Neural cell (in vitro differentiated cells): ENCODE measurements at regions not wholly inside any gene's neighbourhood (a gene's known extent, or its start where the extent isn't known, plus 50 kb on each side); places are given as distances from the start of the nearest gene placed in this dataset.

ENCODE experiments used
- H2AFZ ChIP-seq: fragments of 200-600, 300-800 bp; sonication (generic), shearing (Covaris generic); 2 replicates; pipeline ENCODE4 v1.6.0; 2014; ENCODE audit warnings: low read depth, mild to moderate bottlenecking, antibody characterized with exemption, low read length, moderate library complexity
- H3F3A ChIP-seq: fragments of 200-600 bp; shearing (Covaris generic); 2 replicates; pipeline ENCODE4 v1.6.1; 2016; ENCODE audit warnings: mild to moderate bottlenecking, moderate library complexity, mixed read lengths, antibody characterized with exemption, low read length; ENCODE audit not compliant: insufficient read depth, poor library complexity, severe bottlenecking
- H3K27ac ChIP-seq: fragments of 200-600, 300-800 bp; sonication (generic), shearing (Covaris generic); 2 replicates; pipeline ENCODE4 v1.5.1; 2014; ENCODE audit warnings: mild to moderate bottlenecking, low read length, moderate library complexity
- H3K27me3 ChIP-seq: fragments of 300-800, 200-600 bp; sonication (generic), shearing (Covaris generic); 2 replicates; pipeline ENCODE4 v1.6.0; 2014; ENCODE audit warnings: mild to moderate bottlenecking, low read depth, low read length, moderate library complexity; ENCODE audit not compliant: insufficient read depth
- H3K36me3 ChIP-seq: fragments of 300-800, 200-600 bp; sonication (generic), shearing (Covaris generic); 2 replicates; pipeline ENCODE4 v1.5.1; 2014; ENCODE audit warnings: mild to moderate bottlenecking, antibody characterized with exemption, low read length, moderate library complexity; ENCODE audit not compliant: insufficient read depth
- H3K4me2 ChIP-seq: fragments of 300-800, 200-600 bp; sonication (generic), shearing (Covaris generic); 2 replicates; pipeline ENCODE4 v1.6.0; 2014; ENCODE audit warnings: mild to moderate bottlenecking, low read length
- H3K4me3 ChIP-seq: fragments of 300-800, 200-600 bp; sonication (generic), shearing (Covaris generic); 2 replicates; pipeline ENCODE4 v1.5.1; 2014; ENCODE audit warnings: mild to moderate bottlenecking, low read length, moderate library complexity
- H3K79me2 ChIP-seq: fragments of 200-600 bp; shearing (Covaris generic); replicated peaks from 2 replicates; pipeline ENCODE4 v1.6.0; 2014; ENCODE audit warnings: mild to moderate bottlenecking, low read length, moderate library complexity; ENCODE audit not compliant: insufficient read depth
- H3K9ac ChIP-seq: fragments of 300-800, 200-600 bp; sonication (generic), shearing (Covaris generic); 2 replicates; pipeline ENCODE4 v1.6.1; 2016; ENCODE audit warnings: mild to moderate bottlenecking, low read length, mixed read lengths
- H3K9me2 ChIP-seq: fragments of 200-600 bp; shearing (Covaris generic); 2 replicates; pipeline ENCODE4 v1.6.1; 2016; ENCODE audit warnings: mild to moderate bottlenecking, low read length, mixed read lengths; ENCODE audit not compliant: insufficient read depth
- H3K9me3 ChIP-seq: fragments of 200-600, 300-800 bp; sonication (generic), shearing (Covaris generic); 2 replicates; pipeline ENCODE4 v1.6.1; 2016; ENCODE audit warnings: mild to moderate bottlenecking, mixed run types, low read length, moderate library complexity, mixed read lengths
- H4K20me1 ChIP-seq: fragments of 200-600 bp; shearing (Covaris generic); 2 replicates; pipeline ENCODE4 v1.6.1; 2016; ENCODE audit warnings: mild to moderate bottlenecking, mixed run types; ENCODE audit not compliant: insufficient read depth
- CTCF ChIP-seq: fragments of 450-650 bp; IDR thresholded peaks from 2 replicates; pipeline ENCODE4 v1.5.1; 2014; ENCODE audit warnings: antibody characterized with exemption, mild to moderate bottlenecking, moderate library complexity; ENCODE audit not compliant: poor library complexity, severe bottlenecking
- EP300 ChIP-seq: fragments of 450-650 bp; conservative IDR thresholded peaks from 2 replicates; pipeline ENCODE4 v1.6.1; 2014; ENCODE audit warnings: antibody characterized with exemption, mild to moderate bottlenecking, moderate library complexity; ENCODE audit not compliant: poor library complexity, severe bottlenecking
- EZH2 ChIP-seq: fragments of 200-600, 300-800 bp; shearing (Covaris generic), sonication (generic); IDR thresholded peaks from 2 replicates; pipeline ENCODE4 v1.6.1; 2014; ENCODE audit warnings: antibody characterized with exemption, low read length, borderline replicate concordance, mild to moderate bottlenecking; ENCODE audit not compliant: insufficient read depth, poor library complexity, severe bottlenecking
- MXI1 ChIP-seq: fragments of 450-650 bp; conservative IDR thresholded peaks from 2 replicates; pipeline ENCODE4 v1.6.1; 2014; ENCODE audit warnings: antibody characterized with exemption, mild to moderate bottlenecking; ENCODE audit not compliant: poor library complexity, severe bottlenecking
- POLR2AphosphoS5 ChIP-seq: IDR thresholded peaks from 2 replicates; pipeline ENCODE4 v1.6.1; 2012
- RAD21 ChIP-seq: fragments of 450-650 bp; conservative IDR thresholded peaks from 2 replicates; pipeline ENCODE4 v1.6.1; 2014; ENCODE audit warnings: antibody characterized with exemption, mild to moderate bottlenecking, moderate library complexity
- REST ChIP-seq: IDR thresholded peaks from 2 replicates; pipeline ENCODE4 v1.6.1; 2012; ENCODE audit warnings: borderline replicate concordance
- SMC3 ChIP-seq: fragments of 450-650 bp; conservative IDR thresholded peaks from 2 replicates; pipeline ENCODE4 v1.6.1; 2014; ENCODE audit warnings: antibody characterized with exemption, mild to moderate bottlenecking, moderate library complexity; ENCODE audit not compliant: poor library complexity
- TAF1 ChIP-seq: IDR thresholded peaks from 2 replicates; pipeline ENCODE4 v1.6.1; 2012; ENCODE audit warnings: low read depth

- H2AFZ ChIP-seq = no peak overlapping the region
- no peak overlapping the region for H3K4me2 ChIP-seq
- H3K4me3 ChIP-seq = no peak overlapping the region
- no peaks in the 10 kb centered on the region for H3K27me3 ChIP-seq
- no peak for TF ChIP-seq TAF1
- TF ChIP-seq POLR2AphosphoS5 = no peak
- TF ChIP-seq REST = no peak
- TF ChIP-seq RAD21 = no peak
- no peak for TF ChIP-seq EP300
- no peak for TF ChIP-seq MXI1
- no peak for TF ChIP-seq EZH2
- TF ChIP-seq CTCF = no peak
- TF ChIP-seq SMC3 = no peak
- H4K20me1 ChIP-seq = no peaks in the 10 kb centered on the region
- no peak overlapping the region for H3K9ac ChIP-seq
- H3F3A ChIP-seq = no peaks in the 10 kb centered on the region
- no peaks in the 10 kb centered on the region for H3K9me2 ChIP-seq
- no peaks in the 10 kb centered on the region for H3K36me3 ChIP-seq
- H3K9me3 ChIP-seq = no peaks in the 10 kb centered on the region
- no peaks in the 10 kb centered on the region for H3K79me2 ChIP-seq
- no peak overlapping the region for H3K27ac ChIP-seq
Measured at GRCh38 chr10:3527869-3528268, 257.1 kb downstream of the KLF6 start.

GRCh38 chr10:3526727-3527501 is 258.1 kb downstream of the KLF6 start:
- no peak overlapping the region for H3K9ac ChIP-seq
- no peak overlapping the region for H3K27ac ChIP-seq
- TF ChIP-seq EZH2 = no peak
- TF ChIP-seq SMC3 = no peak
- TF ChIP-seq POLR2AphosphoS5 = no peak
- TF ChIP-seq RAD21 = no peak
- no peak for TF ChIP-seq MXI1
- TF ChIP-seq CTCF = no peak
- TF ChIP-seq REST = no peak
- no peak for TF ChIP-seq EP300
- TF ChIP-seq TAF1 = no peak

More at GRCh38 chr10:3526727-3527501, 258.1 kb downstream of the KLF6 start:
- H4K20me1 ChIP-seq = no peaks in the 10 kb centered on the region
- H3K79me2 ChIP-seq = no peaks in the 10 kb centered on the region
- no peaks in the 10 kb centered on the region for H3K9me3 ChIP-seq
- no peaks in the 10 kb centered on the region for H3K9me2 ChIP-seq
- H2AFZ ChIP-seq = no peak overlapping the region
- H3K27me3 ChIP-seq = no peaks in the 10 kb centered on the region
- H3K4me2 ChIP-seq = no peak overlapping the region
- no peak overlapping the region for H3K4me3 ChIP-seq
- H3K36me3 ChIP-seq = no peaks in the 10 kb centered on the region
- H3F3A ChIP-seq = no peaks in the 10 kb centered on the region
